ENCODE measurements at regions not wholly inside any gene's neighbourhood (a gene's known extent, or its start where the extent isn't known, plus 50 kb on each side); places are given as distances from the start of the nearest gene placed in this dataset.

DNA sequence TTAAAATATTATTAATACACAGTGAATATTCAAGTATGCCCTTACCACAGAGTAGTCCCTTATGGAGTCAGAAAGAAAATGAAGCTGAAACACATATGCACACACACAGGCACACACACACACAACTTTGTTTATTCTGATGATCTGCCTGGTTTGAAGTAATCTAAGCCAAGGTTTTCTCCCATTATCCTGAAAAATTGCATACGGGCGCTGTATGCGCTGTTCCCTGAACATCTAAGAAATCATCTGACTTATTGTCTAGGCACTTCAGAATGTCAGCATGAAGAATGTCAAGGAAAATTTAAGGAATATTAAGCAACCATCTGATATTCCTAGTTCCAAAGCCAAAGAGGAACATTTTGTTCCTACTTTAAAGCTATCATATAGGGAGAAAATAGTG, 147.1 kb upstream of the SLC30A5 start:
- Histone ChIP-seq H3K27me3 (no peaks in the 10 kb centered on the region), H3K4me3 (no peak overlapping the region), H3K9me3 (no peaks in the 10 kb centered on the region), H3K27ac (no peak overlapping the region), H3K36me3 (no peaks in the 10 kb centered on the region), H3K4me1 (no peaks in the 10 kb centered on the region)
- intact Hi-C loops (cut with DNase I; ENCODE audit: low total_unique reads), result no loop called here
- 99 to 100% methylated on average over 3 of the region's 3 CpGs for WGBS, 2 donors (ENCODE audit: low coverage in 1 of 2)
- no peak for TF ChIP-seq POLR2AphosphoS5 (IDR thresholded peaks at IDR 0.05)
- no peak for DNase-seq
- in situ Hi-C loops (cut with MboI; ENCODE audit: low pct_ligation_motif_present in 1 of 4, low pct_unique_long_range_greater_than_20kb in 1 of 4, low sequenced_read_pairs in 3 of 4), result no loop called here

DNA sequence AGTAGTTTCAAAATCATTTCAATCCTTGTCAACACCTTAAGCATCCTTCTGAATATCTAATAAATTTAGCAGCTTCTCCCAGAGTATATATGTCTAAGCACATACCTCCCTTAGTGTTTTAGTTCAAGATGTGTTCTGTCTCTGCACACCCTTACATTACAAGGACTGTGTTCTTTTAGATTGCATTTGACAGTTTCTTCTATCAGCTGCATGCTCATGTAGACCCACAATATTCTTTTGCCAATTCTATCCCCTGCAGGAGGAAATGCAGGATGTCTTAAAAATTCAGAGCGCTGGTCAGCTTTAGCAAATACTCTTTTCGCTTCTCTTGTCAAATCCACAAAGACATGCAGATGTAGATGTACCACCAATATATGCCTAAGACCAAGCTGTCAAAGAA, 145.8 kb upstream of the SLC30A5 start:
- Histone ChIP-seq H3K4me3 (no peak overlapping the region), H3K9me3 (no peaks in the 10 kb centered on the region), H3K4me1 (no peaks in the 10 kb centered on the region), H3K36me3 (no peaks in the 10 kb centered on the region), H3K27ac (no peak overlapping the region), H3K27me3 (no peaks in the 10 kb centered on the region)
- DNase-seq, result no peak
- in situ Hi-C loops (cut with MboI; ENCODE audit: low pct_ligation_motif_present in 1 of 4, low pct_unique_long_range_greater_than_20kb in 1 of 4, low sequenced_read_pairs in 3 of 4) (no loop called here), intact Hi-C loops (cut with DNase I; ENCODE audit: low total_unique reads) (no loop called here)
- TF ChIP-seq POLR2AphosphoS5 (IDR thresholded peaks at IDR 0.05) (no peak), EP300 (IDR thresholded peaks at IDR 0.05; ENCODE audit: low read depth) (no peak), POLR2A (IDR thresholded peaks at IDR 0.05) (no peak)
- TF ChIP-seq, protein P1, sequence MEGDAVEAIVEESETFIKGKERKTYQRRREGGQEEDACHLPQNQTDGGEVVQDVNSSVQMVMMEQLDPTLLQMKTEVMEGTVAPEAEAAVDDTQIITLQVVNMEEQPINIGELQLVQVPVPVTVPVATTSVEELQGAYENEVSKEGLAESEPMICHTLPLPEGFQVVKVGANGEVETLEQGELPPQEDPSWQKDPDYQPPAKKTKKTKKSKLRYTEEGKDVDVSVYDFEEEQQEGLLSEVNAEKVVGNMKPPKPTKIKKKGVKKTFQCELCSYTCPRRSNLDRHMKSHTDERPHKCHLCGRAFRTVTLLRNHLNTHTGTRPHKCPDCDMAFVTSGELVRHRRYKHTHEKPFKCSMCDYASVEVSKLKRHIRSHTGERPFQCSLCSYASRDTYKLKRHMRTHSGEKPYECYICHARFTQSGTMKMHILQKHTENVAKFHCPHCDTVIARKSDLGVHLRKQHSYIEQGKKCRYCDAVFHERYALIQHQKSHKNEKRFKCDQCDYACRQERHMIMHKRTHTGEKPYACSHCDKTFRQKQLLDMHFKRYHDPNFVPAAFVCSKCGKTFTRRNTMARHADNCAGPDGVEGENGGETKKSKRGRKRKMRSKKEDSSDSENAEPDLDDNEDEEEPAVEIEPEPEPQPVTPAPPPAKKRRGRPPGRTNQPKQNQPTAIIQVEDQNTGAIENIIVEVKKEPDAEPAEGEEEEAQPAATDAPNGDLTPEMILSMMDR (IDR thresholded peaks at IDR 0.05), result no peak
- WGBS, 2 donors (ENCODE audit: low coverage in 1 of 2), result 95 to 100% methylated on average over 1 to 2 of the region's 2 CpGs

DNA sequence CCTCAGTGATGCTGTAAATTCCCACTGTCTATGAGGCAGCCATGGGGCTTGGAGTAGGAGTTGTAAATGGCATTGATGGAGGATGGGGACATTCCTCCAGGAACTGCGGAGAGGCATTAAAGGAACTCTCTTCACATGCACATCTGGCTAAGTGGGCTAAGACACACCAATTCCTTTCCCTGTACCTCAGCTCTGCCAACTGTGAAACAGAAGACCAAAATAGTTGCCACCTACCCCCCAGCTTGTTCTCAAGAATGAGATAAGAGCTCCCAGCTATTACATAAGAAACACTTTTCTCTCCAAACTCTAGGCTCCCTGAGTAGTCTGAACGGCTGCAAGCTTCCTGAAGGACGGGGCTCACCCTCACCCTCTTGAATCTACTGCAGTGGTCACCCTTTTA, 144.6 kb upstream of the SLC30A5 start:
- Histone ChIP-seq H3K4me3 (no peak overlapping the region), H3K27ac (no peak overlapping the region), H3K27me3 (no peaks in the 10 kb centered on the region), H3K4me1 (peaks cover 0 to 3% (median 0%) of the 10 kb centered on the region in 4 donors), H3K36me3 (no peaks in the 10 kb centered on the region), H3K9me3 (no peaks in the 10 kb centered on the region)
- 78 to 83% methylated on average over 3 of the region's 3 CpGs for WGBS, 2 donors (ENCODE audit: low coverage in 1 of 2)
- in situ Hi-C loops (cut with MboI; ENCODE audit: low pct_ligation_motif_present in 1 of 4, low pct_unique_long_range_greater_than_20kb in 1 of 4, low sequenced_read_pairs in 3 of 4) (no loop called here), intact Hi-C loops (cut with DNase I; ENCODE audit: low total_unique reads) (no loop called here)
- no peak for TF ChIP-seq POLR2AphosphoS5 (IDR thresholded peaks at IDR 0.05)
- TF ChIP-seq, protein P1 (IDR thresholded peaks at IDR 0.05), result no peak
- TF ChIP-seq EP300 (IDR thresholded peaks at IDR 0.05; ENCODE audit: low read depth), result no peak
- TF ChIP-seq POLR2A (IDR thresholded peaks at IDR 0.05), result no peak
- no peak for DNase-seq

DNA sequence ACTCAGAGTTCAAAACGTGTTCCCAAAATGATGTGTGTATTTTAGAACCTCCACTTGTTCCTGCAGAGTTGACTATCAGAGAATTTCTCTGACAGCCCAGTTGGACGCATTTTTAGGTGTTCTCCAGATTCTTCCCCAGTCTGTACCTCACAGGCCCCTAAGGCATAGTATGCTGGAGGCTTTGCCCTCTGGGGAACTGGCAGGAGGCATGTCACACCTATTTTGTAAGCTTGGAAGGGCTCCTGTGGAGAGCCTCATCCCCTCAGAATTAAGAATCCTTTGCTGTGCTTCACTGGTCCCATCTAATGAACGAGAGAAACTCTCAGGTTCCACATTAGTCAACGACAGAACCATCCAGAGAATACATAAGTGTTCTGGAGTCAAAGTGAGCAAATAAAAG, 144.1 kb upstream of the SLC30A5 start:
- intact Hi-C loops (cut with DNase I; ENCODE audit: low total_unique reads), result no loop called here
- Histone ChIP-seq H3K27me3 (no peaks in the 10 kb centered on the region), H3K9me3 (no peaks in the 10 kb centered on the region), H3K4me3 (no peak overlapping the region), H3K4me1 (peaks cover 0 to 3% (median 0%) of the 10 kb centered on the region in 4 donors), H3K27ac (no peak overlapping the region), H3K36me3 (no peaks in the 10 kb centered on the region)
- in situ Hi-C loops (cut with MboI; ENCODE audit: low pct_ligation_motif_present in 1 of 4, low pct_unique_long_range_greater_than_20kb in 1 of 4, low sequenced_read_pairs in 3 of 4), result loop anchor here (25.0 kb wide), 4 partner anchors 287 to 1712 kb away; no protein-coding TSS in a partner anchor
- no peak for DNase-seq
- WGBS, 2 donors (ENCODE audit: low coverage in 1 of 2), result 20 to 61% methylated on average over 1 to 4 of the region's 4 CpGs
- TF ChIP-seq, protein P1 (IDR thresholded peaks at IDR 0.05), result no peak
- TF ChIP-seq POLR2A (IDR thresholded peaks at IDR 0.05) (no peak), POLR2AphosphoS5 (IDR thresholded peaks at IDR 0.05) (no peak), EP300 (IDR thresholded peaks at IDR 0.05; ENCODE audit: low read depth) (no peak)

DNA sequence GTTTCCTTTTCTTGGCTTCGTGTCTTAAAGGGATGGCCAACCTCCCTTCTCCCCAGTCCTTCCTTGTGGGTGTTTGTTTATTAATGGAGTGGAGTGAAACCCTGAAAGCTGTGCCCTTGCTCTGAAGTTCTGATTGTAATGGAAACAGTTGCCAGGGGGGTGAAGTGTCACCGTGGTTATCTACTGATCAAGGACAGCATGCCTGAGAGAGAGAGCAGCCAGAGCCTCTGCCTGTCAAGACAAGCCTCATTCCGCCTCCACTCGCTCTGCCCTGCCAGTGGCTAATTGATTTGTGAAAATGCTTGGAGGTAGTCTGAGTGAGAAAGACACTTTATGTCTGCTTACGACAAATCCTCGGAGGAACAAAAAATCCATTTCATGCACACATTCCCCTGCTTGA, 143.7 kb upstream of the SLC30A5 start:
- no peak for TF ChIP-seq POLR2AphosphoS5 (IDR thresholded peaks at IDR 0.05)
- no peak for TF ChIP-seq POLR2A (IDR thresholded peaks at IDR 0.05)
- TF ChIP-seq EP300 (IDR thresholded peaks at IDR 0.05; ENCODE audit: low read depth), result no peak
- Histone ChIP-seq H3K27me3 (no peaks in the 10 kb centered on the region), H3K9me3 (no peaks in the 10 kb centered on the region), H3K27ac (no peak overlapping the region), H3K4me3 (no peak overlapping the region), H3K36me3 (no peaks in the 10 kb centered on the region), H3K4me1 (peaks cover 0 to 3% (median 0%) of the 10 kb centered on the region in 4 donors)
- intact Hi-C loops (cut with DNase I; ENCODE audit: low total_unique reads), result no loop called here
- DNase-seq, result no peak
- in situ Hi-C loops (cut with MboI; ENCODE audit: low pct_ligation_motif_present in 1 of 4, low pct_unique_long_range_greater_than_20kb in 1 of 4, low sequenced_read_pairs in 3 of 4), result loop anchor here (25.0 kb wide), 4 partner anchors 288 to 1713 kb away; no protein-coding TSS in a partner anchor
- WGBS, 2 donors (ENCODE audit: low coverage in 1 of 2), result 72 to 79% methylated on average over 5 to 6 of the region's 6 CpGs

Measured in transverse colon (tissue), 4 donors.